ENCODE measurements at regions not wholly inside any gene's neighbourhood (a gene's known extent, or its start where the extent isn't known, plus 50 kb on each side); places are given as distances from the start of the nearest gene placed in this dataset.
A peak's percentile ranks its signal among the peaks of the same experiment; 100 is the strongest.

GRCh38 chr3:59576606-59577005, 526.8 kb upstream of the CFAP20DC start:
- DNase-seq (ENCODE audit: low read depth in 6 of 9, low spot score in 9 of 9): no peak
- Histone ChIP-seq H3K9me3 (ENCODE audit: control insufficient read depth in 2 of 2, insufficient read depth in 1 of 2, low read length in 1 of 2) (no peaks in the 10 kb centered on the region), H3K4me3 (ENCODE audit: low read length in 2 of 2) (no peak overlapping the region), H3K27ac (ENCODE audit: low read depth in 1 of 2, low read length in 1 of 2) (no peak overlapping the region), H3K4me1 (ENCODE audit: control insufficient read depth in 2 of 2, insufficient read depth in 2 of 2, low read length in 2 of 2) (peaks cover 0 to 17% of the 10 kb centered on the region in 2 donors), H3K36me3 (ENCODE audit: control insufficient read depth in 2 of 2, insufficient read depth in 2 of 2, low read length in 1 of 2) (no peaks in the 10 kb centered on the region), H3K27me3 (ENCODE audit: control insufficient read depth in 2 of 2, insufficient read depth in 1 of 2, low read length in 1 of 2) (no peaks in the 10 kb centered on the region)
- 78% methylated on average over 3 of the region's 3 CpGs for WGBS

DNA sequence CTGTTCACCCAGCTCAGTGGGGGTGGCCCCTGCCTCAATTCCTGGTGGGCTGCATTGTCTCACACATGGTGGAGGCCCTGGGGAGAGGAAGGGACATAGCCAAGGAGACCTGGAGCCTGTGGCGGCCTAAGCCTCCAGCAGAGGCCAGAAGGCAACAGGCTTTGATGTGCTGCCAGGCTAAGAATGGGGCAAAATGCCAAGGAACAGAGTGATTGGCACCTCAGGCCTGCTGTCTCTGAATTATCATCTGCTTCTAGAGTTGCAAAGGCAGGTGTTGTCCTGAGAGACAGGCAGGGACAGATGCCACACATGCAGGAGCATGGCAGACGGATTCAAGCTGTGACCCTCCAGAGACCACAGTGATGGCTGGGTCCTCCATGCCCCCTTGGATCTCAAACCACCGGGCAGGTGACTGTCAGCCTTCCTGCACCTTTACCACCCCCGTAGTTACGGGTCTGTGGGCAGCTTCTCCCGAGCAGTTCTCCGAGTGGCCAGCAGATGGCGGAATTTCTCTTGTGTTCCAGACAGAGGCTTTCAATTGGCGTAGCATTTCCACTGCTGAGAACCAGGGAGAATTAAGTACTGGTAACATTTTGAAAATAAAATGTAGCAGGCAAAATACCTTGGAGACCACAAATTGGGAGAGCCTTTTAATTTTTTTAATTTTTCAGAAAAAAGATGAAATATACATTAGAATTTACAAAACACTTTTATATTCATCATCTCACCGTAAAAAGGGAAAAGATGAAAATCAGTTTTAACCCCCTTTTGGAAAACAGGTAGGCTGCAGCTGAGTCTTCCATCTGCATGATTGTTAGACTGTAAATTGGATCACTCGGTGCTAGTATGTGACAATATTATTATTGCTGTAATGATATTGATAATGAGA, 525.5 kb upstream of the CFAP20DC start:
- Histone ChIP-seq H3K4me3 (ENCODE audit: low read length in 2 of 2) (no peak overlapping the region), H3K27ac (ENCODE audit: low read depth in 1 of 2, low read length in 1 of 2) (no peak overlapping the region), H3K27me3 (ENCODE audit: control insufficient read depth in 2 of 2, insufficient read depth in 1 of 2, low read length in 1 of 2) (no peaks in the 10 kb centered on the region), H3K9me3 (ENCODE audit: control insufficient read depth in 2 of 2, insufficient read depth in 1 of 2, low read length in 1 of 2) (no peaks in the 10 kb centered on the region), H3K36me3 (ENCODE audit: control insufficient read depth in 2 of 2, insufficient read depth in 2 of 2, low read length in 1 of 2) (no peaks in the 10 kb centered on the region), H3K4me1 (ENCODE audit: control insufficient read depth in 2 of 2, insufficient read depth in 2 of 2, low read length in 2 of 2) (peaks cover 0 to 17% of the 10 kb centered on the region in 2 donors)
- WGBS: 23% methylated on average over 11 of the region's 11 CpGs
- peak; percentile 68 to 96 (median 85) for DNase-seq (ENCODE audit: low read depth in 6 of 9, low spot score in 9 of 9)

DNA sequence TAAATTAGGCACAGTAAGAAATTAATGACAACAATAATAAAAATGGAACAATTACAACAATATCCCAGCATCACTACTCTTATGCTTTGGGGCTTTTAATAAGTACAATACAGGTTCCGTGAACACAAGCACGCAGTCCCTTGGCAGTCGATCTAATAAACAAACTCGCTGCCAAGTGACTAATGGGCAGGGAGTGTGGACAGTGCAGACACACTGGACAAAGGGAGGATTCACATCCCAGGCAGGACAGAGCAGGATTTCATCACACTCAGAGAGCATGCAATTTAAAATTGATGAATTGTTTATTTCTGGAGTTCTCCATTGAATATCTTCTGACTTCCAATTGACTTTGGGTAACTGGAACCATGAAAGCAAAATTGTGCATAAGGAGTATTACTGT, 524.1 kb upstream of the CFAP20DC start:
- Histone ChIP-seq H3K9me3 (ENCODE audit: control insufficient read depth in 2 of 2, insufficient read depth in 1 of 2, low read length in 1 of 2) (no peaks in the 10 kb centered on the region), H3K4me1 (ENCODE audit: control insufficient read depth in 2 of 2, insufficient read depth in 2 of 2, low read length in 2 of 2) (peaks cover 0 to 17% of the 10 kb centered on the region in 2 donors), H3K4me3 (ENCODE audit: low read length in 2 of 2) (no peak overlapping the region), H3K27ac (ENCODE audit: low read depth in 1 of 2, low read length in 1 of 2) (no peak overlapping the region), H3K27me3 (ENCODE audit: control insufficient read depth in 2 of 2, insufficient read depth in 1 of 2, low read length in 1 of 2) (no peaks in the 10 kb centered on the region), H3K36me3 (ENCODE audit: control insufficient read depth in 2 of 2, insufficient read depth in 2 of 2, low read length in 1 of 2) (no peaks in the 10 kb centered on the region)
- DNase-seq (ENCODE audit: low read depth in 6 of 9, low spot score in 9 of 9): no peak
- WGBS: 94% methylated on average over 4 of the region's 4 CpGs

GRCh38 chr3:59572106-59572505, 522.3 kb upstream of the CFAP20DC start:
- Histone ChIP-seq H3K27me3 (ENCODE audit: control insufficient read depth in 2 of 2, insufficient read depth in 1 of 2, low read length in 1 of 2) (no peaks in the 10 kb centered on the region), H3K4me1 (ENCODE audit: control insufficient read depth in 2 of 2, insufficient read depth in 2 of 2, low read length in 2 of 2) (peaks cover 0 to 7% of the 10 kb centered on the region in 2 donors), H3K4me3 (ENCODE audit: low read length in 2 of 2) (no peak overlapping the region), H3K9me3 (ENCODE audit: control insufficient read depth in 2 of 2, insufficient read depth in 1 of 2, low read length in 1 of 2) (no peaks in the 10 kb centered on the region), H3K36me3 (ENCODE audit: control insufficient read depth in 2 of 2, insufficient read depth in 2 of 2, low read length in 1 of 2) (no peaks in the 10 kb centered on the region), H3K27ac (ENCODE audit: low read depth in 1 of 2, low read length in 1 of 2) (no peak overlapping the region)
- no peak for DNase-seq (ENCODE audit: low read depth in 6 of 9, low spot score in 9 of 9)
- WGBS: 97% methylated on average over 5 of the region's 5 CpGs

DNA sequence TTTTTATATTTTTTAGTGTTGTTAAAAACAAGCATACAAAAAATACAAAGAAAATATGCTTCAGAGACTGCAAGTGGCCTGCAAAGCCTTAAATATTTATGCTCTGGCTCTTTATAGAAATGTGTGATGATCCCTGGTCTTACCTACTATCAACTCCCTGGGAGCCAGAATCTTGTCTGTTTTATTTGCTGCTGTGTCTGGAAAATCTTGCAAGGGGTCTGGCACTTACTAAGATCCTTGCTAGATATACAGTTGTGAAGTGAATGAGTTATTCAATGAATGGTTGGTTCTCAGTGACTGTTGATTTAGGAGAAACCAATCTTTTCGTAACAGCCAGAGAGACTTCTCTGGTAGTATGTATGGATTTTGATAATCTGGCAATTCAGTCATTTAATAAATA, 521.0 kb upstream of the CFAP20DC start:
- Histone ChIP-seq H3K4me1 (ENCODE audit: control insufficient read depth in 2 of 2, insufficient read depth in 2 of 2, low read length in 2 of 2) (peaks cover 0 to 5% of the 10 kb centered on the region in 2 donors), H3K9me3 (ENCODE audit: control insufficient read depth in 2 of 2, insufficient read depth in 1 of 2, low read length in 1 of 2) (no peaks in the 10 kb centered on the region), H3K27ac (ENCODE audit: low read depth in 1 of 2, low read length in 1 of 2) (no peak overlapping the region), H3K4me3 (ENCODE audit: low read length in 2 of 2) (no peak overlapping the region), H3K36me3 (ENCODE audit: control insufficient read depth in 2 of 2, insufficient read depth in 2 of 2, low read length in 1 of 2) (no peaks in the 10 kb centered on the region), H3K27me3 (ENCODE audit: control insufficient read depth in 2 of 2, insufficient read depth in 1 of 2, low read length in 1 of 2) (no peaks in the 10 kb centered on the region)
- DNase-seq (ENCODE audit: low read depth in 6 of 9, low spot score in 9 of 9): no peak
- WGBS: 99% methylated on average over 1 of the region's 1 CpG

DNA sequence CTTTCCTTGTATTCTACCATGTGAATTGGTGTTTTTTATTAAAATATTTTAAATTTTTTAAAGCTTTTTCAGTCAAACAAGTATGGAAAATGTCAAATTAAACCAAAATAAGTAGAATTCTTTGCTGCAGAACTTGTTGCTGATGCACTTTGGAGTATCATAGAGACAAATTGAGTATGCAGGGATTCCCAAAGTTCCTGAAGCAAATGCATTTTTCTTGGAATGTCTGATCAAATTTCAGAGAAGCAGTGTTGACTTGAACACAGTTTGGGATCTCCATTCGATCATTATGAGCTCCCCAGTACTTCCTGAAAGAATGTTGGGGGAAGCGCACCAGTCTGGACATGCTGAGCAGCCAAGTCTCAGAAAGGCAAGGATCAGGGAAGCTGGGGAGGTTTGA, 517.8 kb upstream of the CFAP20DC start:
- Histone ChIP-seq H3K27me3 (ENCODE audit: control insufficient read depth in 2 of 2, insufficient read depth in 1 of 2, low read length in 1 of 2) (no peaks in the 10 kb centered on the region), H3K9me3 (ENCODE audit: control insufficient read depth in 2 of 2, insufficient read depth in 1 of 2, low read length in 1 of 2) (no peaks in the 10 kb centered on the region), H3K36me3 (ENCODE audit: control insufficient read depth in 2 of 2, insufficient read depth in 2 of 2, low read length in 1 of 2) (no peaks in the 10 kb centered on the region), H3K4me3 (ENCODE audit: low read length in 2 of 2) (no peak overlapping the region), H3K27ac (ENCODE audit: low read depth in 1 of 2, low read length in 1 of 2) (no peak overlapping the region), H3K4me1 (ENCODE audit: control insufficient read depth in 2 of 2, insufficient read depth in 2 of 2, low read length in 2 of 2) (no peaks in the 10 kb centered on the region)
- WGBS: 90% methylated on average over 2 of the region's 2 CpGs
- no peak for DNase-seq (ENCODE audit: low read depth in 6 of 9, low spot score in 9 of 9)

GRCh38 chr3:59566481-59566975, 516.7 kb upstream of the CFAP20DC start:
- 94% methylated on average over 6 of the region's 6 CpGs for WGBS
- no peak overlapping the region for H3K4me3 ChIP-seq (ENCODE audit: low read length in 2 of 2)
- no peaks in the 10 kb centered on the region for H3K27me3 ChIP-seq (ENCODE audit: control insufficient read depth in 2 of 2, insufficient read depth in 1 of 2, low read length in 1 of 2)
- H3K27ac ChIP-seq (ENCODE audit: low read depth in 1 of 2, low read length in 1 of 2): no peak overlapping the region
- no peaks in the 10 kb centered on the region for H3K4me1 ChIP-seq (ENCODE audit: control insufficient read depth in 2 of 2, insufficient read depth in 2 of 2, low read length in 2 of 2)
- no peak for DNase-seq (ENCODE audit: low read depth in 6 of 9, low spot score in 9 of 9)
- H3K36me3 ChIP-seq (ENCODE audit: control insufficient read depth in 2 of 2, insufficient read depth in 2 of 2, low read length in 1 of 2): no peaks in the 10 kb centered on the region
- H3K9me3 ChIP-seq (ENCODE audit: control insufficient read depth in 2 of 2, insufficient read depth in 1 of 2, low read length in 1 of 2): no peaks in the 10 kb centered on the region

GRCh38 chr3:59565125-59565524, 515.3 kb upstream of the CFAP20DC start:
- no peak for DNase-seq (ENCODE audit: low read depth in 6 of 9, low spot score in 9 of 9)
- Histone ChIP-seq H3K27ac (ENCODE audit: low read depth in 1 of 2, low read length in 1 of 2) (no peak overlapping the region), H3K27me3 (ENCODE audit: control insufficient read depth in 2 of 2, insufficient read depth in 1 of 2, low read length in 1 of 2) (no peaks in the 10 kb centered on the region), H3K9me3 (ENCODE audit: control insufficient read depth in 2 of 2, insufficient read depth in 1 of 2, low read length in 1 of 2) (no peaks in the 10 kb centered on the region), H3K36me3 (ENCODE audit: control insufficient read depth in 2 of 2, insufficient read depth in 2 of 2, low read length in 1 of 2) (no peaks in the 10 kb centered on the region), H3K4me1 (ENCODE audit: control insufficient read depth in 2 of 2, insufficient read depth in 2 of 2, low read length in 2 of 2) (no peaks in the 10 kb centered on the region), H3K4me3 (ENCODE audit: low read length in 2 of 2) (no peak overlapping the region)
- WGBS: 98% methylated on average over 2 of the region's 2 CpGs

GRCh38 chr3:59563966-59564365, 514.1 kb upstream of the CFAP20DC start:
- no peaks in the 10 kb centered on the region for H3K9me3 ChIP-seq (ENCODE audit: control insufficient read depth in 2 of 2, insufficient read depth in 1 of 2, low read length in 1 of 2)
- no peak overlapping the region for H3K27ac ChIP-seq (ENCODE audit: low read depth in 1 of 2, low read length in 1 of 2)
- no peak overlapping the region for H3K4me3 ChIP-seq (ENCODE audit: low read length in 2 of 2)
- H3K36me3 ChIP-seq (ENCODE audit: control insufficient read depth in 2 of 2, insufficient read depth in 2 of 2, low read length in 1 of 2): no peaks in the 10 kb centered on the region
- no peak for DNase-seq (ENCODE audit: low read depth in 6 of 9, low spot score in 9 of 9)
- 100% methylated on average over 1 of the region's 1 CpG for WGBS
- H3K4me1 ChIP-seq (ENCODE audit: control insufficient read depth in 2 of 2, insufficient read depth in 2 of 2, low read length in 2 of 2): no peaks in the 10 kb centered on the region
- no peaks in the 10 kb centered on the region for H3K27me3 ChIP-seq (ENCODE audit: control insufficient read depth in 2 of 2, insufficient read depth in 1 of 2, low read length in 1 of 2)

Data from thymus (tissue), 11 donors.